AG09319 (cell line): ENCODE measurements at regions not wholly inside any gene's neighbourhood (a gene's known extent, or its start where the extent isn't known, plus 50 kb on each side); places are given as distances from the start of the nearest gene placed in this dataset.

ENCODE experiments used
- DNase-seq: peaks from one replicate; pipeline ENCODE4 v3.0.0-alpha.2; 2010; ENCODE audit warnings: low read depth; ENCODE audit errors: extremely low read depth
- CTCF ChIP-seq: IDR thresholded peaks from 2 replicates; pipeline ENCODE4 v1.5.1; 2011; ENCODE audit warnings: low read depth, mild to moderate bottlenecking, inconsistent platforms, low read length, moderate library complexity

GRCh38 chr14:48955857-48956256, 630.3 kb downstream of the RPS29 start:
- no peak for TF ChIP-seq CTCF
- DNase-seq = no peak

- DNase-seq = no peak
- no peak for TF ChIP-seq CTCF
Observed at GRCh38 chr14:48954446-48954845, 631.7 kb downstream of the RPS29 start.

- no peak for TF ChIP-seq CTCF
- no peak for DNase-seq
Observed at GRCh38 chr14:48944809-48945208, 641.4 kb downstream of the RPS29 start.

- no peak for DNase-seq
Observed at GRCh38 chr14:48943913-48944312, 642.3 kb downstream of the RPS29 start.

GRCh38 chr14:48937541-48938195, 648.5 kb downstream of the RPS29 start:
- no peak for DNase-seq
- no peak for TF ChIP-seq CTCF

More at GRCh38 chr14:48943913-48944312, 642.3 kb downstream of the RPS29 start:
- TF ChIP-seq CTCF = no peak

GRCh38 chr14:48936849-48937248, 649.3 kb downstream of the RPS29 start:
- no peak for TF ChIP-seq CTCF
- DNase-seq = no peak

- TF ChIP-seq CTCF = no peak
- peak; percentile 2 for DNase-seq
Observed at GRCh38 chr14:48936362-48936761, 649.8 kb downstream of the RPS29 start.
